ENCODE measurements at regions not wholly inside any gene's neighbourhood (a gene's known extent, or its start where the extent isn't known, plus 50 kb on each side); places are given as distances from the start of the nearest gene placed in this dataset.
"Not testable (repeated sequence)": the region's sequence is repeated elsewhere in the genome, so short reads cannot be mapped to it uniquely, and the experiment has no call there.

DNA sequence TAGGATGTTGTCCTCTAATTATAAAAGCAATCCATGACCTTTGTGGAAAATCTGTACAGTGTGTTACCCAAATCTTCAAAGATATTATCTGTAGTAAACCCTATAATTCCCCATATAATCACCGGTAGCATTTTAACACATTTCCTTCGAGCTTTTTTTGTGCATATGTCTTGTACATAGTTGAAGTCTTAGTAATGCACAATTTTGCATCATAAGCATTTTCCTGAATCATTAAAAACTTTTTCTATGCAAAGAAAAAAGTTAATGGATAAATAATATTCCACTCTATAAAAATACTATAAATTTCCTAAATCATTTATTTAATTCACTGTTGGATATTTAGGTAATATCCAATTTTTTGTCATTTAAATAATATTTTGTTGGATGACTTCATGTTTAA, 201.7 kb downstream of the RRAGC start:
- Histone ChIP-seq H3K27ac (ENCODE audit: low read depth) (no peak overlapping the region), H3K36me3 (ENCODE audit: insufficient read depth) (no peaks in the 10 kb centered on the region), H3K4me3 (ENCODE audit: low read depth, low read length) (no peak overlapping the region), H3K4me1 (ENCODE audit: insufficient read depth) (no peaks in the 10 kb centered on the region)
- WGBS, result 82% methylated on average over 2 of the region's 2 CpGs
- no peak for DNase-seq (ENCODE audit: extremely low spot score)

DNA sequence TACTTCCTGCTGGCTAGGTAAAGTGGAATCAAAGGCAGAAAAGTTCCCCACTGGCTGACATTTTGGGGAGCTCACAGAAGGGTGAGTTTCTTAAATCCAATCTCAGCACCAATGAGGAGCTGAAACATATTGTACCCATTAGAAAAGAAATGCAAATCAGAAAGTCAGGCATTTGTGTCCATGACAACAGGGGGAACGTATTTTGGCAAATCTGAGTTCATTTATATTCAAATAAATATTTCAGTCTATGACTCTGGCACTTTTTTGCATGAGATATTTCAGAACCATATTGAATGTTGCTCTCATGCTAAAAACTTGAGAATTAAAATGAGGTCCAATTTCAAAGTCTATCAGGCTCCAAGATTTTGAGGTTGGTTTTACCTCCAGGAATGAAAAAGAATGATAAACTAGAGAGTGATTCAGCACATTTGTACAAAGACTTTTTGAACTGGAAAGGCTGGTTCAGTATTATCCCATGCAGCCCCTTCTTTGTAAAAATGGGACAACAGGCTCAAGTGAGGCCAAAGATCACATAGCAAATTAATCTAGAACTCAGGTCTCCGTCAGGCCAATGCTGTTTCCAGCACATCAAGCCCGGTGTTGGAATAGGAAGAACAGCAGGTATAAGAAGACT, 202.2 kb downstream of the RRAGC start:
- H3K27ac ChIP-seq (ENCODE audit: low read depth), result no peak overlapping the region
- no peaks in the 10 kb centered on the region for H3K4me1 ChIP-seq (ENCODE audit: insufficient read depth)
- no peak overlapping the region for H3K4me3 ChIP-seq (ENCODE audit: low read depth, low read length)
- no peak for DNase-seq (ENCODE audit: extremely low spot score)
- no peaks in the 10 kb centered on the region for H3K36me3 ChIP-seq (ENCODE audit: insufficient read depth)
- WGBS, result 70% methylated on average over 3 of the region's 3 CpGs

DNA sequence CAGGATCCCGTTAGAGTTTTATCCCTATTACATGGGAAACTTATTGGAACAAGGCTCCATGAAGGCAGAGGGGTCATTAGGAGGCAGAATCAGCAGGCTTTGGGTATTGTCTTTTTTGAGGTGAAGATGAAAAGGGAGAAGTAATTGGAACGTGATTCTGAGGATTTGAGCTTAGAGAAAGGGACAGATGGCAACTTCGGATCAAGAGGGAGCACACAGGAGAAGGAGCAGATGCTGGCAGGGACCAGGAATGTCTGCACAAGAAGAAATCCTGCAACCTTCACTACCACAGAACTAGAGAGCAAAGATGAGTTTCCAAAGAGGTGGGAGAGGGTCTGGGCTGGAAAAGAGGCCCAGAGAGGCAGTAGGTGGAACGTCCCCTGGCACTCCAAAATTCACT, 202.8 kb downstream of the RRAGC start:
- H3K4me3 ChIP-seq (ENCODE audit: low read depth, low read length), result no peak overlapping the region
- H3K27ac ChIP-seq (ENCODE audit: low read depth), result no peak overlapping the region
- 45% methylated on average over 4 of the region's 4 CpGs for WGBS
- no peaks in the 10 kb centered on the region for H3K36me3 ChIP-seq (ENCODE audit: insufficient read depth)
- no peak for DNase-seq (ENCODE audit: extremely low spot score)
- H3K4me1 ChIP-seq (ENCODE audit: insufficient read depth), result no peaks in the 10 kb centered on the region

DNA sequence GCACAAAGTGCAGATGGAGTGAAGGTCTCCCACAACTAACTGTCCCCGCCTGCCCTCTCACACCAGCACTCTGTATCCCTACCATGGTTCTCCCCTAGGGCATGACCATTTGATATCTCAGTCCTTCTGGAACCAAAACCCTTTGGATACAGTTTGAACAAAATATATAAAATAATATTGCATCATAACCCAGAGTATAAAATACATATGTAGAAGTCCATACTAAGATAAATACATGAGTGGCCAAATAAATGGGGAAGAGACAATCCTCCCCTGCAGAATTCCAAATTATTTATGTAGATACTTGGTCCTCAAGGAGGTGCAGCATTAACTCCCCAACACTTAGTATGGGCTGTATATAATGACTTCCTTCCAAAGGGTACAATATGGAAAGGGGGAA, 207.4 kb downstream of the RRAGC start:
- no peaks in the 10 kb centered on the region for H3K4me1 ChIP-seq (ENCODE audit: insufficient read depth)
- 93% methylated on average over 1 of the region's 1 CpG for WGBS
- no peak overlapping the region for H3K4me3 ChIP-seq (ENCODE audit: low read depth, low read length)
- H3K36me3 ChIP-seq (ENCODE audit: insufficient read depth), result no peaks in the 10 kb centered on the region
- no peak overlapping the region for H3K27ac ChIP-seq (ENCODE audit: low read depth)
- no peak for DNase-seq (ENCODE audit: extremely low spot score)

DNA sequence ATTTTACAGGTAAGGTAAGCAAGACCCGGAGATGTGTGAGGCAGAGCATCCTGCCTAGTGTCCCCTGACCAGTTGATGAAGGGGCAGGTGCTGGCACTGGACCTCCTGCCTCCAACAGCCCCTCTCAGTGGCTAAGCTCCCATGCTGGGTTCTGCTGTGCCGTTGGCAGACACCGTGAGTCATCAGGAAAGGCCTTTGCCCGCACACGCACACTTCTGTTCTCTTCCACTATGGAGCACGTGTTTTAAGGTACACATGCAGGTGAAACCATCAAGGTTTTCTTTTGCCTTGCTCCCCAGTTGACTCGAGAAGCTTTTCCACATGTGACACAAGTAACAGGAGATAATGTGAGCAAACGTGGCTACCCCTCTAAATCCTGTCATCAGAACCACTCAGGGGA, 207.9 kb downstream of the RRAGC start:
- H3K36me3 ChIP-seq (ENCODE audit: insufficient read depth), result no peaks in the 10 kb centered on the region
- H3K27ac ChIP-seq (ENCODE audit: low read depth), result no peak overlapping the region
- H3K4me3 ChIP-seq (ENCODE audit: low read depth, low read length), result no peak overlapping the region
- H3K4me1 ChIP-seq (ENCODE audit: insufficient read depth), result no peaks in the 10 kb centered on the region
- 73% methylated on average over 8 of the region's 8 CpGs for WGBS
- DNase-seq (ENCODE audit: extremely low spot score), result no peak

DNA sequence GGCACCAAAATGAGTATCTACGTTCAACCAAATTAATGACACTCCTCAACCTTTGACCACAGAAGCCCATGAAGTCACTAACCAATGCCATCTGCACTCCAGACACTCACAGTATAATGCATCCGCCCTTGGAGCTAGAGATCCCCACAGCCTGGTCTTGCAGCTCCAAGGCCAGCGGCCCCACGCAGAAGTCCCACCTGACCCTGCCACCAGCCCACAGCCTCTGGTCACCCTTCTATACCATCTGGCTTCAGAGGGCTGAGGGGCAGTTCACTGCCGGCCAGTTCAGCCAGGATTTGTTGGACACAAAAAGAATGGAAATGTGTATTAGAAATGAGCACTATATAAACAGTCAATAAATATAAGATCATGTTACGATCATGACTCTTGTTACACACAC, 211.2 kb downstream of the RRAGC start:
- no peak for DNase-seq (ENCODE audit: extremely low spot score)
- WGBS, result 70% methylated on average over 6 of the region's 6 CpGs
- no peak overlapping the region for H3K4me3 ChIP-seq (ENCODE audit: low read depth, low read length)

DNA sequence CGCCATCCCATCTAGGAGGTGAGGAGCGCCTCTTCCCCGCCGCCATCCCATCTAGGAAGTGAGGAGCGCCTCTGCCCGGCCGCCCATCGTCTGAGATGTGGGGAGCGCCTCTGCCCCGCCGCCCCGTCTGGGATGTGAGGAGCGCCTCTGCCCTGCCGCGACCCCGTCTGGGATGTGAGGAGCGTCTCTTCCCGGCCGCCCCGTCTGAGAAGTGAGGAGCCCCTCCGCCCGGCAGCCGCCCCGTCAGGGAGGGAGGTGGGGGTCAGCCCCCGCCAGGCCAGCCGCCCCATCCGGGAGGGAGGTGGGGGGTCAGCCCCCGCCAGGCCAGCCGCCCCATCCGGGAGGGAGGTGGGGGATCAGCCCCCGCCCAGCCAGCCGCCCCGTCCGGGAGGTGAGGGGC, 212.2 kb downstream of the RRAGC start:
- H3K4me3 ChIP-seq (ENCODE audit: low read depth, low read length); H3K36me3 ChIP-seq (ENCODE audit: insufficient read depth); H3K27ac ChIP-seq (ENCODE audit: low read depth); DNase-seq (ENCODE audit: extremely low spot score); H3K4me1 ChIP-seq (ENCODE audit: insufficient read depth): not testable (repeated sequence)
- 97% methylated on average over 34 of the region's 34 CpGs for WGBS

More for the DNA sequence above, 211.2 kb downstream of the RRAGC start:
- H3K4me1 ChIP-seq (ENCODE audit: insufficient read depth), result no peaks in the 10 kb centered on the region
- no peaks in the 10 kb centered on the region for H3K36me3 ChIP-seq (ENCODE audit: insufficient read depth)
- no peak overlapping the region for H3K27ac ChIP-seq (ENCODE audit: low read depth)

DNA sequence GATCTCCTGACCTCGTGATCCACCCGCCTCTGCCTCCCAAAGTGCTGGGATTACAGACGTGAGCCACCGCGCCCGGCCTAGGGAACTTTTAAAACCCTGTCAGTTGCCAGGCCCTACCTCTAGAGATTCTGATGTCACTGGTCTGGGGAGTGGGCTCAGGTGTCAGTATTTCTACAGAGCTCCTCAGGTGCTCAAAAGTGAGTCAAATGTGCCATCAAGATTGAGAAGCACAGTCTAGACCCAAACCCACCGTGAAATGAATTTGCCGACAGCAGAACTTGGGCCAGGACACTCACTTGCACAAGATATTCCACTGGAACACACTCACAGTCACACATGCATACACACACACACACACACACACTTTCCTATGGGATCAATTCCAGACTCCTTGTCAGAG, 215.5 kb downstream of the RRAGC start:
- Histone ChIP-seq H3K4me1 (ENCODE audit: insufficient read depth) (no peaks in the 10 kb centered on the region), H3K27ac (ENCODE audit: low read depth) (no peak overlapping the region), H3K4me3 (ENCODE audit: low read depth, low read length) (no peak overlapping the region), H3K36me3 (ENCODE audit: insufficient read depth) (no peaks in the 10 kb centered on the region)
- DNase-seq (ENCODE audit: extremely low spot score), result no peak
- WGBS, result 94% methylated on average over 8 of the region's 8 CpGs

DNA sequence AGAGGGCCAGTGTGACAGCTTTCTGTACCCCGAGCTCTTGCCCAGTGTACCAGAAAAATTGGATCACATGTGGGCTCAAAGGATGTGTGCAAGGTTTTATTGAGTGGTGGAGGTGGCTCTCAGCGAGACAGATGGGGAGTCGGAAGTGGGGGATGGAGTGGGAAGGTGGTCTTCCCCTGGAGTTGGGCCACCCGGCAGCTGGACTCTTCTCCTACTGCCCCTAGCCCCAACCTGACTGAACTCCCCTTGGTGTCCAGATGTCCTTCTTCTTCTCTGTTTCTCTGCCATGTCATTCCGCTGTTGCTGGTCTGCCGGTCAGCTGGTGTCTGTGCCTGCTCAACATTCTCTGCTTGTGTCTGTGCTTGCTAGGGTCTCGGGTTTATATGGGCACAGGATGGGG, 217.9 kb downstream of the RRAGC start:
- H3K36me3 ChIP-seq (ENCODE audit: insufficient read depth), result no peaks in the 10 kb centered on the region
- no peak for DNase-seq (ENCODE audit: extremely low spot score)
- H3K27ac ChIP-seq (ENCODE audit: low read depth), result no peak overlapping the region
- H3K4me3 ChIP-seq (ENCODE audit: low read depth, low read length), result no peak overlapping the region
- WGBS, result 89% methylated on average over 7 of the region's 7 CpGs
- no peaks in the 10 kb centered on the region for H3K4me1 ChIP-seq (ENCODE audit: insufficient read depth)

DNA sequence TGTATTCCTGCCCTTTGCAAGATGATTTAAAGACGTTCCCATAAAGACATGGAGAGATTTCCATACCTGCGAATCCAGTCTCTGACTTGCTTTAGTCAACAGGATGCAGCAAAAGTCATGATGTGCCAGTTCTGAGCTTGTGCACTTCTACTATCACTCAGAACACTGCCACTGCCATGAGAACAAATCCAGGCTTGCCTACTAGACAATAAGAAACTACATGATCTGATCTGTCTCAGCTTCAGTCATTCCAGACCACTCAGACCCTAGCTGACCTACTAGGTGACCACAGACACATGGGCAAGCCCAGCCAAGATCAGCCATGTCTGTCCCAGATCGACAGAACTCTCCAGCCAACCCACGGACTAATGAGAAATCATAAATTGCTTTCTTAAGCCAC, 219.2 kb downstream of the RRAGC start:
- Histone ChIP-seq H3K36me3 (ENCODE audit: insufficient read depth) (no peaks in the 10 kb centered on the region), H3K4me1 (ENCODE audit: insufficient read depth) (no peaks in the 10 kb centered on the region), H3K27ac (ENCODE audit: low read depth) (no peak overlapping the region), H3K4me3 (ENCODE audit: low read depth, low read length) (no peak overlapping the region)
- 68% methylated on average over 4 of the region's 4 CpGs for WGBS
- DNase-seq (ENCODE audit: extremely low spot score), result no peak

DNA sequence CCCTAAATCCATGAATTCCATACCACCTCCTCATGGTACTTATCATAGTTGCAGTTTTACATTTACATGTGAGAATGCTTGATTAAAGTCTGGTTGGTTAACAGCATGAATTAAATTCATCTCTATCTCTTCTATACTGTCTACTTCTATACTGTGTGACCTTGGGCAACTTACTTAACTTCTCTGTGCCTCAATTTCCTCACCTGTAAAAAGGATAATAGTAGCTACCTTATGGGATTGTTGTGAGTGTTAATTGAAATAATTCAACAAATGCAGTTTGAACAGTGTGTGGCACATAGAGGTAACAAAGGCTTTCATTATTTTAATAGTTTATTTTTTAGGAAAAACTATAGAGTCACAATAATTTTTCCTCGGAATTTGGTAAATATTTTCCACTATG, 231.3 kb downstream of the RRAGC start:
- no peak overlapping the region for H3K4me3 ChIP-seq (ENCODE audit: low read depth, low read length)
- DNase-seq (ENCODE audit: extremely low spot score), result no peak
- no peaks in the 10 kb centered on the region for H3K4me1 ChIP-seq (ENCODE audit: insufficient read depth)
- WGBS, result 85% methylated on average over 1 of the region's 1 CpG
- no peaks in the 10 kb centered on the region for H3K36me3 ChIP-seq (ENCODE audit: insufficient read depth)
- no peak overlapping the region for H3K27ac ChIP-seq (ENCODE audit: low read depth)

DNA sequence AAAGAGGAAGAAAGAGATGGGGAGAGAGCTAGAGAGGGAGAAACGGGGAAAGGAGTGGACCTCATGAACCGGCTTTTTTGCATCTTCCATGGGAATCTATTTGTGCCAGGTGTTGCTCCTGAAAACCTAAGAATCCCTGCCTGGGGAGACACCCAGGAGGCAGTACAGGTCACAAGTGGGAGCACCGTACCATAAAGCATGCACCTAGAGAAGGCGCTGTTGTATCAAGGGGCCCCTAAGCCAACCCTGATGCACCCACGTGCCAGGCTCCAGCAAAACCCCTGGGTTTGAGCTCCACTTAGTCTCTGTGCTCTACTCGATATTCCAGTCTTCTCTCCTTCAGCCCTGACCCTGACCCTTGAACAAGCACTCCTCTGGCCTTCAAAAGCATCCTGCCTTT, 233.6 kb downstream of the RRAGC start:
- DNase-seq (ENCODE audit: extremely low spot score), result no peak
- no peaks in the 10 kb centered on the region for H3K36me3 ChIP-seq (ENCODE audit: insufficient read depth)
- H3K27ac ChIP-seq (ENCODE audit: low read depth), result no peak overlapping the region
- no peak overlapping the region for H3K4me3 ChIP-seq (ENCODE audit: low read depth, low read length)
- no peaks in the 10 kb centered on the region for H3K4me1 ChIP-seq (ENCODE audit: insufficient read depth)
- WGBS, result 64% methylated on average over 6 of the region's 6 CpGs

DNA sequence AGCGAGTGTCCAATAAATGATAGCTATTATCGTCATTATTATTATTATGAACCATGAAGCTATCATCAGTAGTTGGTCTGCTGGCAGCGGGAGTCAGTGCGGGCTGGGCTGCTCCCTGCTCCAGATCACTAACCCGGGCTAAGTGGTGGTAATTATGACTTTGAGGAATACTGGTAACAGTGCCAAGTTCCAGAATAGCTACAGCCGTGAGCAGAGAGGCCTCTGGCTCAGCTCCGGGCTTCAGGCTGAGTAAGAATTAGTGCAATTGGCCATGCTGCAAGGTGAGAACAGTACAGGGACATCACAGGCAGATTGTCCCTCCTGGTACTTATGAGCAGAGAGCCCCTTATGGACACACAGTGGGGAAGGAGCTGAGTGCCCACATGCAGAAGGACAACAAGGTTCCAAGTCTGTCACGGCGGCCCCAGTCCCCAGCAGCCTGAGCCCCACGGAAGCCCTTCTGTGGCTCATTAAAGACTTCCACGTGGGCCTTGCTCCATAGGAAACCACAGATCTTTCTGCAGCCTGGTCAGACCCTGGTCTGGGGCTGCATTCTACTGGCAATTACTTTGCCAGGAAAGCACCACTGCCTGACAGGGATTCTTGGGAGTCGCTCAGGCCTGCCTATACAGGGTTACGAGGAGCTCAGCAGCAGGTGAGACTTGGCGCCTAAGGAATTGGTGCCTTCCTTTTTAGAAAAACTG, 235.1 kb downstream of the RRAGC start:
- no peak overlapping the region for H3K4me3 ChIP-seq (ENCODE audit: low read depth, low read length)
- no peaks in the 10 kb centered on the region for H3K36me3 ChIP-seq (ENCODE audit: insufficient read depth)
- DNase-seq (ENCODE audit: extremely low spot score), result no peak
- 64% methylated on average over 14 of the region's 14 CpGs for WGBS
- H3K27ac ChIP-seq (ENCODE audit: low read depth), result no peak overlapping the region
- H3K4me1 ChIP-seq (ENCODE audit: insufficient read depth), result no peaks in the 10 kb centered on the region

DNA sequence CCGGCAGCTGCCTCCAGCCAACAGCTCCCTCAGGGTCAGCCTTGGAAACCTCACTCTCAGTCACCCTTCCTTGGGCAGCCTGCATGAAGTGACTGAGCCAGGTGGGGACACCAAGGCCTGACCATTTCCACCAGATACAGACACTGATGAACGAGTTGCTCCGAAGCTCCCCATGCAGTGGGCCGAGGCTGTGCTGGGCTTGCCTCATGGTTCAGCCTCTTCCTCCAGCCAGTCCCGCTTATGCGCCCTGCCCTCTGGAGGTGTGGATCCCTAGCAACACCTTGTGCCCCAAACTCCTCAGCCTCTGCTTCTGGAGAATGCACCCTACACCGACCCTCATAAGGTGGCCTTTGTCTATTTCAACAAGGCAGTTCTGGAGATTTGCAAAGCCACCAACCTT, 236.0 kb downstream of the RRAGC start:
- Histone ChIP-seq H3K36me3 (ENCODE audit: insufficient read depth) (no peaks in the 10 kb centered on the region), H3K4me1 (ENCODE audit: insufficient read depth) (no peaks in the 10 kb centered on the region), H3K4me3 (ENCODE audit: low read depth, low read length) (no peak overlapping the region), H3K27ac (ENCODE audit: low read depth) (no peak overlapping the region)
- WGBS, result 84% methylated on average over 7 of the region's 7 CpGs
- no peak for DNase-seq (ENCODE audit: extremely low spot score)

Data from urinary bladder (tissue), 3 donors.